Muscle of leg (tissue), 3 donors: ENCODE measurements at regions not wholly inside any gene's neighbourhood (a gene's known extent, or its start where the extent isn't known, plus 50 kb on each side); places are given as distances from the start of the nearest gene placed in this dataset.

Source experiments
- DNase-seq: peaks from one replicate; pipeline ENCODE4 v3.0.0; 2013
- H3K27ac ChIP-seq: one replicate; pipeline ENCODE4 v1.5.1; 2013; ENCODE audit warnings: mild to moderate bottlenecking, low read length, control low read depth
- H3K27me3 ChIP-seq: one replicate; pipeline ENCODE4 v1.6.1; 2013; ENCODE audit warnings: low read length; ENCODE audit not compliant: control insufficient read depth, insufficient read depth
- H3K36me3 ChIP-seq: one replicate; pipeline ENCODE4 v1.6.1; 2013; ENCODE audit warnings: low read length; ENCODE audit not compliant: control insufficient read depth, insufficient read depth
- H3K4me1 ChIP-seq: one replicate; pipeline ENCODE4 v1.6.1; 2013; ENCODE audit warnings: low read length; ENCODE audit not compliant: control insufficient read depth, insufficient read depth
- H3K4me3 ChIP-seq: one replicate; pipeline ENCODE4 v1.5.1; 2013; ENCODE audit warnings: low read length, control low read depth
- H3K9me3 ChIP-seq: replicated peaks from 2 replicates; pipeline ENCODE4 v1.6.1; 2013; ENCODE audit warnings: low read depth, low read length; ENCODE audit not compliant: control insufficient read depth
- WGBS: methylation state at CpG from one replicate; pipeline ENCODE4 v1.1.5; 2013; ENCODE audit warnings: missing lambda C conversion rate; ENCODE audit not compliant: insufficient coverage; 5-methylcytosine and 5-hydroxymethylcytosine counted together

- Histone ChIP-seq H3K4me3 (no peak overlapping the region), H3K4me1 (no peaks in the 10 kb centered on the region), H3K36me3 (no peaks in the 10 kb centered on the region), H3K27me3 (no peaks in the 10 kb centered on the region), H3K9me3 (peaks cover 3% of the 10 kb centered on the region), H3K27ac (no peak overlapping the region)
- WGBS: 54% methylated on average over 2 of the region's 5 CpGs
- DNase-seq: no peak
Measured at GRCh38 chr13:102940143-102940542, 94.3 kb downstream of the ERCC5 start.

GRCh38 chr13:102935896-102936321, 90.1 kb downstream of the ERCC5 start:
- no CpG with 5 or more reads among the region's 2 CpGs for WGBS

GRCh38 chr13:102933523-102933922, 87.7 kb downstream of the ERCC5 start:
- 80% methylated on average over 3 of the region's 3 CpGs for WGBS
- H3K9me3 ChIP-seq: no peaks in the 10 kb centered on the region
- no peak overlapping the region for H3K4me3 ChIP-seq
- H3K36me3 ChIP-seq: no peaks in the 10 kb centered on the region
- H3K27ac ChIP-seq: no peak overlapping the region
- no peaks in the 10 kb centered on the region for H3K27me3 ChIP-seq
- DNase-seq: no peak
- no peaks in the 10 kb centered on the region for H3K4me1 ChIP-seq

More at GRCh38 chr13:102935896-102936321, 90.1 kb downstream of the ERCC5 start:
- Histone ChIP-seq H3K4me1 (no peaks in the 10 kb centered on the region), H3K36me3 (no peaks in the 10 kb centered on the region), H3K27me3 (no peaks in the 10 kb centered on the region), H3K27ac (no peak overlapping the region), H3K4me3 (no peak overlapping the region), H3K9me3 (peaks cover 3% of the 10 kb centered on the region)
- no peak for DNase-seq

GRCh38 chr13:102933122-102933521, 87.3 kb downstream of the ERCC5 start:
- WGBS: 95% methylated on average over 5 of the region's 6 CpGs
- H3K27ac ChIP-seq: no peak overlapping the region
- no peaks in the 10 kb centered on the region for H3K9me3 ChIP-seq
- no peak for DNase-seq
- H3K4me1 ChIP-seq: no peaks in the 10 kb centered on the region
- H3K36me3 ChIP-seq: no peaks in the 10 kb centered on the region
- no peaks in the 10 kb centered on the region for H3K27me3 ChIP-seq
- no peak overlapping the region for H3K4me3 ChIP-seq

- H3K9me3 ChIP-seq: no peaks in the 10 kb centered on the region
- no CpG with 5 or more reads among the region's 4 CpGs for WGBS
- DNase-seq: no peak
- H3K4me1 ChIP-seq: no peaks in the 10 kb centered on the region
- no peak overlapping the region for H3K4me3 ChIP-seq
- H3K36me3 ChIP-seq: no peaks in the 10 kb centered on the region
- H3K27ac ChIP-seq: no peak overlapping the region
- H3K27me3 ChIP-seq: no peaks in the 10 kb centered on the region
Measured at GRCh38 chr13:102932331-102932730, 86.5 kb downstream of the ERCC5 start.

- Histone ChIP-seq H3K27me3 (no peaks in the 10 kb centered on the region), H3K4me1 (no peaks in the 10 kb centered on the region), H3K36me3 (no peaks in the 10 kb centered on the region), H3K4me3 (no peak overlapping the region), H3K9me3 (no peaks in the 10 kb centered on the region), H3K27ac (no peak overlapping the region)
- peak; percentile 47 for DNase-seq
- 73% methylated on average over 3 of the region's 3 CpGs for WGBS
Measured at GRCh38 chr13:102930566-102930965, 84.7 kb downstream of the ERCC5 start.

GRCh38 chr13:102928941-102929675, 83.3 kb downstream of the ERCC5 start:
- no peak overlapping the region for H3K4me3 ChIP-seq
- no peaks in the 10 kb centered on the region for H3K4me1 ChIP-seq
- H3K27me3 ChIP-seq: no peaks in the 10 kb centered on the region
- 87% methylated on average over 3 of the region's 9 CpGs for WGBS
- H3K27ac ChIP-seq: no peak overlapping the region
- no peaks in the 10 kb centered on the region for H3K9me3 ChIP-seq
- no peak for DNase-seq
- H3K36me3 ChIP-seq: no peaks in the 10 kb centered on the region
